ENCODE measurements at regions not wholly inside any gene's neighbourhood (a gene's known extent, or its start where the extent isn't known, plus 50 kb on each side); places are given as distances from the start of the nearest gene placed in this dataset.

DNA sequence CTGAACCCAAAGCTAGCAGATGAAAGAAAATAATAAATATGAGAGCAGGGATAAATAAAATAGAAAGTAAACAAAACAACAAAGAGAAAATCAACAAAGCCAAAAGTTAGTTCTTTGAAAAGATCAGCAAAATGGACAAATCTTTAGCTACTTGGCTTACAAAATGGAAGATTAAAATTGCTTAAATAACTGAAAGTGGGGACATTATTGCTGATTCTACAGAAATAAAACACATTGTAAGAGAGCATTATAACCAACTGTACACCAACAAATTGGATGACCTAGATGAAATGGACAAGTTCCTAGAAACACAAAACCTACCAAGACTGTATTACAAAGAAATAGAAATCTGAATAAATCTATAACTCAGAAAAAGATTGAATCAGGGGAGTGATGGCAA lies 238.3 kb upstream of the C1orf87 start:
- Histone ChIP-seq H3K4me1 (ENCODE audit: insufficient read depth, low read length) (no peaks in the 10 kb centered on the region), H3K27ac (ENCODE audit: low read length) (no peak overlapping the region), H3K27me3 (ENCODE audit: insufficient read depth, low read length) (no peaks in the 10 kb centered on the region), H3K9me3 (ENCODE audit: insufficient read depth, low read depth, low read length) (no peaks in the 10 kb centered on the region), H3K4me3 (ENCODE audit: low read length) (no peak overlapping the region), H3K36me3 (ENCODE audit: insufficient read depth, low read depth, low read length) (no peaks in the 10 kb centered on the region), H3K9ac (ENCODE audit: low read depth, low read length) (no peak overlapping the region)

DNA sequence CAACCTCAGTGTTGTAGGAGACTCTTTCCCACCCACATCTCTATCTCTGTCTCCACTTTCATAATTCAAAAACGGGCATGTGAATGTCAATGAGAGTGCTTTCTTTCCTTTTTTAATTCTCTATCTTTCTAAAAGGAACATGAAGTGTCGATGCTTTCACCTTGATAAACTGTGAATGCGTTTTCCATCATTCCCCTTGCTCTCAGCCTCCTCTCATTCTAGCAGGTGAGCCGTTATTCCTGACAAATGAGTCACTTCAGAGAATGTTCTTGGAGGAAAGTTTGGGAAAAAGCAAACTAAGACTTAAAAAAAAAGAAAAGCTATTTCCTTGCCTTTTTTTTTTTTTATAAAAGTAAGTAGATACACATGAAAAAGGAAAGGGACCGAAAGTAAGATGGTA lies 226.0 kb upstream of the C1orf87 start:
- H3K9ac ChIP-seq (ENCODE audit: low read depth, low read length), result no peak overlapping the region
- H3K27me3 ChIP-seq (ENCODE audit: insufficient read depth, low read length), result no peaks in the 10 kb centered on the region
- H3K9me3 ChIP-seq (ENCODE audit: insufficient read depth, low read depth, low read length), result no peaks in the 10 kb centered on the region
- H3K36me3 ChIP-seq (ENCODE audit: insufficient read depth, low read depth, low read length), result no peaks in the 10 kb centered on the region
- H3K4me3 ChIP-seq (ENCODE audit: low read length), result no peak overlapping the region
- no peaks in the 10 kb centered on the region for H3K4me1 ChIP-seq (ENCODE audit: insufficient read depth, low read length)
- H3K27ac ChIP-seq (ENCODE audit: low read length), result no peak overlapping the region

DNA sequence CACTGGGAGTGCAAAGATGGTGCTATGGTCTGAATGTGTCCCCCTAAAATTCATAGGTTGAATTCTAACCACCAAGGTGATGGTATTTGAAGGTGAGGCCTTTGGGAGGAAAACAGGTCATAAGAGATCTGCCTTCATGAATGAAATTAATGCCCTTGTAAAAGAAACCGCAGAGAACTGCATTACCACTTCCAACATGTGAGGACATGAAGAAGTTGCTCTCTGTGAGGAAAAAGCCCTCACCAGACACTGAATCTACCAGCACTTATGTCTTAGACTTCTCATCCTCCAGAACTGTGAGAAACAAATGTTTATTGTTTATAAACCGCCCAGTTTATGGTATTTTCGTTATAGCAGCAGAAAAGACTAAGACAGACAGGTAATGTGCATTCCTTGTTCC lies 224.7 kb upstream of the C1orf87 start:
- H3K9me3 ChIP-seq (ENCODE audit: insufficient read depth, low read depth, low read length), result no peaks in the 10 kb centered on the region
- no peak overlapping the region for H3K4me3 ChIP-seq (ENCODE audit: low read length)
- no peak overlapping the region for H3K27ac ChIP-seq (ENCODE audit: low read length)
- H3K36me3 ChIP-seq (ENCODE audit: insufficient read depth, low read depth, low read length), result no peaks in the 10 kb centered on the region
- no peaks in the 10 kb centered on the region for H3K4me1 ChIP-seq (ENCODE audit: insufficient read depth, low read length)
- no peaks in the 10 kb centered on the region for H3K27me3 ChIP-seq (ENCODE audit: insufficient read depth, low read length)
- H3K9ac ChIP-seq (ENCODE audit: low read depth, low read length), result no peak overlapping the region

DNA sequence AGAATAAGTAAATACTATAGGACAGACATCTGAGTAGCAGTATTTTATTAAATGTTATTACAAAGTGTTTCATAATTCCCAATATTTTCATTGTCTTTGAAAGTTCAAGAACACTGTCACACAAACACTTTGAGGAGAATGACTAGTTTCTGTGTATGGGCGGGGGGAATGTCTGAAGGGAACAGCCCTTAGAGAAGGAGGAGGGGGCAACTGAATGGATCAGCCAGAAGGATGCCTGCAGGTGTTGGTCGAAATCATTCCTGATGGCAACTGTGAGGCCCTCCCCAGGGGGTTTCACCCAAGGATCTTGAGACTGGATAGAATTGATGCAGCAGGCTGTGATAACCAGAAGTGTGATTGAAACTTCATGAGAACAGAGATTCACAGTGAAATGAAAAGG lies 223.2 kb upstream of the C1orf87 start:
- Histone ChIP-seq H3K27ac (ENCODE audit: low read length) (no peak overlapping the region), H3K27me3 (ENCODE audit: insufficient read depth, low read length) (no peaks in the 10 kb centered on the region), H3K36me3 (ENCODE audit: insufficient read depth, low read depth, low read length) (no peaks in the 10 kb centered on the region), H3K9ac (ENCODE audit: low read depth, low read length) (no peak overlapping the region), H3K9me3 (ENCODE audit: insufficient read depth, low read depth, low read length) (no peaks in the 10 kb centered on the region), H3K4me1 (ENCODE audit: insufficient read depth, low read length) (no peaks in the 10 kb centered on the region), H3K4me3 (ENCODE audit: low read length) (no peak overlapping the region)

DNA sequence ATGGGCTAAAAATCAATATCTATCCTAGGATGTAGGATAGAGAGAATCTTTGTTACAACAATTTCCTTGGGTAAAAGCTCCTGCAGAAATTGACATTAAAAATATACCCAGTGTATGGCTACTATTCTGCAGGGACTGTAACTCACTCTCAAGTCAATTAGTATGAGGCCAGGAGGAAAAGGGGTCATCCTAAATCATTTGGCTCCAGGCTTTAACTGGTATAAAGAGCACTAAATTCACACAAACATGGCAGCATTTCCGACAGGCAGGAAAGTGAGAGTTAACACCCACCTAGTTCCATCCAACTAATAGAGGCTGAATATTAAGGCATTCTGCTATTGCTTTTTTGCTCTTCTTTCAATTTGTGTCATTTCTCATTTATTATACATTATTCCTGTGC lies 218.6 kb upstream of the C1orf87 start:
- Histone ChIP-seq H3K36me3 (ENCODE audit: insufficient read depth, low read depth, low read length) (no peaks in the 10 kb centered on the region), H3K9ac (ENCODE audit: low read depth, low read length) (no peak overlapping the region), H3K9me3 (ENCODE audit: insufficient read depth, low read depth, low read length) (no peaks in the 10 kb centered on the region), H3K4me3 (ENCODE audit: low read length) (no peak overlapping the region), H3K4me1 (ENCODE audit: insufficient read depth, low read length) (no peaks in the 10 kb centered on the region), H3K27me3 (ENCODE audit: insufficient read depth, low read length) (no peaks in the 10 kb centered on the region), H3K27ac (ENCODE audit: low read length) (no peak overlapping the region)

DNA sequence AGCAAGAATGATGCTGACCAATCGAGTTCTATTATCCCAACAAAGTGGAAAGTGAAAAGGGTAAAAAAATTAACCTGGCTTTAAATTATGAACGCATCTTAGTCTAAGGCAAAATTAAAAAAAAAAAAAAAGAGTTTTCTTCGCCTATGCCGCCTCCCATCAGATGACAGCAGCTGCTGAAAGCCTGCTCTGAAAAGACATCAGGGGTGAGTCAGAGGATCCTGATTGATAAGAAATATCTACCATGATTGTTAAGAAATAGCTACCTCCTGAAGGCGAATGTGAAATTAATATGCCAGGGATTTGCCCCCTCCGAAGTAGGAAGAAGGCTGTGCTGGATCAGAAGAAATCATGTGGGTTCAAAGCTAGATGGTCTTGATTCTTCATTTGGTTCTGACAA lies 216.8 kb upstream of the C1orf87 start:
- no peak overlapping the region for H3K27ac ChIP-seq (ENCODE audit: low read length)
- H3K9me3 ChIP-seq (ENCODE audit: insufficient read depth, low read depth, low read length), result no peaks in the 10 kb centered on the region
- no peak overlapping the region for H3K9ac ChIP-seq (ENCODE audit: low read depth, low read length)
- no peaks in the 10 kb centered on the region for H3K36me3 ChIP-seq (ENCODE audit: insufficient read depth, low read depth, low read length)
- no peaks in the 10 kb centered on the region for H3K4me1 ChIP-seq (ENCODE audit: insufficient read depth, low read length)
- H3K27me3 ChIP-seq (ENCODE audit: insufficient read depth, low read length), result no peaks in the 10 kb centered on the region
- no peak overlapping the region for H3K4me3 ChIP-seq (ENCODE audit: low read length)

DNA sequence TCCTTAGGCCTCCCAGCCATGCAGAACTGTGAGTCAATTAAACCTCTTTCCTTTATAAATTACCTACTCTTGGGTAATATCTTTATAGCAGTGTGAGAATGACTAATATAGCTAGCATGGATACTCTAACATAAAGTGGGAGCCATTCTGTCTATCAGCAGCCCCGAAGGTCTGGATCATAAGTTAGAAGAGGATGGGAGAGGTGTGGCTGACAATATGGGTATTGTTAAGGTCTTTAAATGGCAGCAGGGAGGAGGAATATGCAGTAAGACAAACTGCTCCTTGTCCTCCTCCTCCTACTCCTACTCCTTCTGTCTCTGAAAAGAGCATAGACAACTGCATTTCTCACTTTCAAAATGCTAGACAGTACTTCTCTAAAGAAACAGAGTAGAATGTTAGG lies 214.0 kb upstream of the C1orf87 start:
- Histone ChIP-seq H3K27ac (ENCODE audit: low read length) (no peak overlapping the region), H3K4me1 (ENCODE audit: insufficient read depth, low read length) (no peaks in the 10 kb centered on the region), H3K4me3 (ENCODE audit: low read length) (no peak overlapping the region), H3K9me3 (ENCODE audit: insufficient read depth, low read depth, low read length) (no peaks in the 10 kb centered on the region), H3K27me3 (ENCODE audit: insufficient read depth, low read length) (no peaks in the 10 kb centered on the region), H3K36me3 (ENCODE audit: insufficient read depth, low read depth, low read length) (no peaks in the 10 kb centered on the region), H3K9ac (ENCODE audit: low read depth, low read length) (no peak overlapping the region)

DNA sequence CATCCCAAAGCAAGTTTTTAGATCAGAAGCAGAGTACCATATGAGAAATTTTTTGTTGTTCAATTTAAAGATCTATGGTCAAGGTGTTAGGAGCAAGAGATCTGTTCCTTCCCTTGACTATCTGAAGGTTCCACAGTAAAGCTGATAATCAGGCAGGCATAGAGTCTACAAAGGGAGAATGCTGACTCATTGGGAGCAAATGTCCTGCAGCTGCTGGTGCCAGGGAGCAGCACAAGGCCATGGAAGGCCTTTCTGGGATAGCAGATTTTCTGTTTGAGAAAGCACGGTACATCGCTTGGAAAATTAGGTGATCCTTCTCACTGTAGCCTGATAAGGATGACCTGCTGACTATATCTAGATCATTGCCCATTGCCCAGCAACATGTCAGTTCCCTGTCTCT lies 210.1 kb upstream of the C1orf87 start:
- Histone ChIP-seq H3K27ac (ENCODE audit: low read length) (no peak overlapping the region), H3K9me3 (ENCODE audit: insufficient read depth, low read depth, low read length) (no peaks in the 10 kb centered on the region), H3K9ac (ENCODE audit: low read depth, low read length) (no peak overlapping the region), H3K36me3 (ENCODE audit: insufficient read depth, low read depth, low read length) (no peaks in the 10 kb centered on the region), H3K27me3 (ENCODE audit: insufficient read depth, low read length) (no peaks in the 10 kb centered on the region), H3K4me1 (ENCODE audit: insufficient read depth, low read length) (no peaks in the 10 kb centered on the region; the same call in 1 of the 2 replicates), H3K4me3 (ENCODE audit: low read length) (no peak overlapping the region)

DNA sequence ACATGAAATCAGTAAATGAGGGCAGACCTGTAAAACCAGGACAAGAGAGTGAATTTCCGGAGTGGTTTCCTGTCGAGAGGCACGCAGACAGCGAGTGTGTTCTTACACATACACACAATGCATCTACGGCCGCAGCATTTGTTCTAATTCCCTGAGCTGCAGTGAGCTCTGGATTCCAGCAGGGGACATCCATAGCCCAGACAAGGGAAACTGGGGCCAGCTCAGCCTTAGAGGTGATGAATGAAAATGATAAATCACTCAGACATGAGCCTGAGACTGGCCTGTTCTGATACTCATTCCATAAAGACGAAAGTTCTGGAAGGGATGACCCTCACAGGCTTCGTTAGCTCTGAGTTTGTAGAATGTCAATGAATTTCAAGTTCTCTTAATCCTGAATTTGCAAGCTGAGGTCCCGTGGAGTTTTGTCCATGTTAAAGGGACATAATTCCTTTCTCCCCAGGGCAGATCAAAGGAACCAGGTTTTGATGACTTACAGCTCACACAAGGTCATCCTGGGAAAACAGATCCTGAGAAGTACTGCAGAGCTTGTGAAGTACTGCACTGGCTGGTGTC lies 207.9 kb upstream of the C1orf87 start:
- no peak overlapping the region; the same call in 1 of the 2 replicates for H3K9ac ChIP-seq (ENCODE audit: low read depth, low read length)

DNA sequence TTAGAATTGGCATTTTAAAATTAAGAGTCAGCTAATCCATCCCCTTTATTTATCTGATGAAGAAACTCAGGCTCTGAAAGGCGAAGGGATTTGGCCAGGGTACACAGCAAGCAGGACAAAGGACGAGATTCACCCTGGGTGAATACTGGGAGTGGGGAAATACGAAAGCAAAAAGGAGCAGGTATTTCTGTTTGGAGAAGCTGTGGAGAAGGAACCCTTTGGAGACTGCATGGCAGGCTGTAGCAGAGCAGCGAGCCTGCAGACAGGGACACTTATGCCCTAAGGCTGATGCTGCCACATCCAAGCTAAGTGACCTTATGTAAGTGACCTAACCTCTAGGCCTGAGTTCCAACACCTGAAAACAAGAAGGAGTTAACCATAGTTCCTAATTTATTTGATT lies 207.2 kb upstream of the C1orf87 start:
- Histone ChIP-seq H3K9me3 (ENCODE audit: insufficient read depth, low read depth, low read length) (no peaks in the 10 kb centered on the region), H3K27me3 (ENCODE audit: insufficient read depth, low read length) (no peaks in the 10 kb centered on the region), H3K9ac (ENCODE audit: low read depth, low read length) (no peak overlapping the region), H3K36me3 (ENCODE audit: insufficient read depth, low read depth, low read length) (no peaks in the 10 kb centered on the region), H3K4me3 (ENCODE audit: low read length) (no peak overlapping the region), H3K4me1 (ENCODE audit: insufficient read depth, low read length) (no peaks in the 10 kb centered on the region; the same call in 1 of the 2 replicates), H3K27ac (ENCODE audit: low read length) (no peak overlapping the region)

More for the DNA sequence above, 207.9 kb upstream of the C1orf87 start:
- no peaks in the 10 kb centered on the region for H3K9me3 ChIP-seq (ENCODE audit: insufficient read depth, low read depth, low read length)
- H3K4me3 ChIP-seq (ENCODE audit: low read length), result no peak overlapping the region
- H3K27ac ChIP-seq (ENCODE audit: low read length), result no peak overlapping the region
- H3K4me1 ChIP-seq (ENCODE audit: insufficient read depth, low read length), result no peaks in the 10 kb centered on the region; the same call in 1 of the 2 replicates
- H3K27me3 ChIP-seq (ENCODE audit: insufficient read depth, low read length), result no peaks in the 10 kb centered on the region
- H3K36me3 ChIP-seq (ENCODE audit: insufficient read depth, low read depth, low read length), result no peaks in the 10 kb centered on the region

DNA sequence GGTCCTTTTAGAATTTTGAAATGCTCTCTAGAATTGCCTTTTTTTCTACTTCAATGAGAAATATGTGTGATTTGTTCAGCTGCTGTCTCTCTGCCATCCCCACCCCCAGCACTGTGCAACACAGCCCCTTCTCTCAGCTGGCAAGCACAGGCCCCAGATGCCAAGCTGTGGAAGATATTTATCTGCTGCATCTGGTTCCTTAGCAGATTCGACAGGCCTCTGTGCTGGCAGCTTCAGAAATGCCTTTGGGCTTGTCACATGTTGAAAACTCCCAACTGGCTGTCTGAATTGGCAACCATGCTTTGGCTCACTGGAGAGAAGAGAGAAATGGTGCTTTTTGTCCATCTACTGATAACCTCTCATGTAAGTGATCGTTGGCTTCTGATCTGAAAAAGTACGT lies 206.7 kb upstream of the C1orf87 start:
- Histone ChIP-seq H3K27me3 (ENCODE audit: insufficient read depth, low read length) (no peaks in the 10 kb centered on the region), H3K9ac (ENCODE audit: low read depth, low read length) (no peak overlapping the region; the same call in 1 of the 2 replicates), H3K36me3 (ENCODE audit: insufficient read depth, low read depth, low read length) (no peaks in the 10 kb centered on the region), H3K27ac (ENCODE audit: low read length) (no peak overlapping the region), H3K4me1 (ENCODE audit: insufficient read depth, low read length) (no peaks in the 10 kb centered on the region; the same call in 1 of the 2 replicates), H3K9me3 (ENCODE audit: insufficient read depth, low read depth, low read length) (no peaks in the 10 kb centered on the region), H3K4me3 (ENCODE audit: low read length) (no peak overlapping the region)

DNA sequence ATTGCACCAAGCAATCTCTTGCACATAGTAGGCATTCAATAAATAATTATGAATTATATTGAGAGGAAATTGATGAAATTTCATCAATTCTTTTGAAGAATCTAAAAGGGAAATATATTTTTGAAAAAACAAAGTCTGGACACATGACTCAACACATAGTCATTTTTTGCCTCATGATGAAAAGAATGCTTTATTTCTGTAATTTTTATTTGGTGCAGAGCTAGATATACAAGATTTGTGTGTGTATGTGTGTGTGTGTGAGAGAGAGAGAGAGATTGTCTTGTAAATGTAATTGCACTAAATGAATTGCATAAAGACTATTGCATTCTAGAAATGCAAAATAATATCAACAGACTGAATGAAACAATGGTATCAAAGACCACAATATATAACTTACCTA lies 206.2 kb upstream of the C1orf87 start:
- Histone ChIP-seq H3K4me1 (ENCODE audit: insufficient read depth, low read length) (no peaks in the 10 kb centered on the region; the same call in 1 of the 2 replicates), H3K27me3 (ENCODE audit: insufficient read depth, low read length) (no peaks in the 10 kb centered on the region)

More for the DNA sequence above, 206.2 kb upstream of the C1orf87 start:
- Histone ChIP-seq H3K4me3 (ENCODE audit: low read length) (no peak overlapping the region), H3K36me3 (ENCODE audit: insufficient read depth, low read depth, low read length) (no peaks in the 10 kb centered on the region), H3K9ac (ENCODE audit: low read depth, low read length) (no peak overlapping the region), H3K9me3 (ENCODE audit: insufficient read depth, low read depth, low read length) (no peaks in the 10 kb centered on the region), H3K27ac (ENCODE audit: low read length) (no peak overlapping the region)

Measured in iPS-20b (cell line).